ENCODE measurements at regions not wholly inside any gene's neighbourhood (a gene's known extent, or its start where the extent isn't known, plus 50 kb on each side); places are given as distances from the start of the nearest gene placed in this dataset.

DNA sequence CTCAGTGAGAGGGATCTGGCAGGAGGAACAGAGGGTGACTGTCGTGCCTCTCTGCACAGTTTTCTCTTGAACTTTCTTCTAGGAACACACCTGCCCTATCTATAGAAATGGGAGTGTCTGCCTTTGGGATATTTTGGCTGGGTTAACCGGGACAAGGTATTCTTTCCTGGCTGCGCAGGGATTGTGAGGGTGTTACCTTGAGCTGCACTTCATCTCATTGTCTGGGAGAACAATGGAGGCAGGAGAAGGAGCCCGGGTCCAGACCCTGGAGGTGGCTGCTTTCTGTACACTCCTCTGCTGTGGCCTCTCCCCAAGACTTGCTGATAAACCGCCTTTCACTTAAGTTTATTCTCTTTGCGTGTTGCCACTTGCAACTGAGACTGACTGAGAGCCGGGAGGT, 192.8 kb downstream of the TBXT start:
- TF ChIP-seq CTCF (IDR thresholded peaks at IDR 0.05) (no peak), ZFX (IDR thresholded peaks at IDR 0.05; ENCODE audit: borderline replicate concordance) (no peak)
